GM19351 (cell line): ENCODE measurements at regions not wholly inside any gene's neighbourhood (a gene's known extent, or its start where the extent isn't known, plus 50 kb on each side); places are given as distances from the start of the nearest gene placed in this dataset.

ENCODE experiments used
- ATAC-seq: cut with Tn5 transposase; IDR thresholded peaks from one replicate; pipeline ENCODE4 v1.9.1; 2021; ENCODE audit warnings: mild to moderate bottlenecking, moderate library complexity; ENCODE audit not compliant: unreplicated experiment

GRCh38 chr2:41958775-41959174 lies 89.0 kb upstream of the PKDCC start:
- no peak for ATAC-seq

- no peak for ATAC-seq
Observed at GRCh38 chr2:41959760-41960159, 88.1 kb upstream of the PKDCC start.

- no peak for ATAC-seq
Observed at GRCh38 chr2:41962922-41963622, 84.7 kb upstream of the PKDCC start.

GRCh38 chr2:41963661-41964525 lies 83.9 kb upstream of the PKDCC start:
- no peak for ATAC-seq

GRCh38 chr2:41965173-41965908 lies 82.5 kb upstream of the PKDCC start:
- ATAC-seq, result no peak

- no peak for ATAC-seq
Observed at GRCh38 chr2:41965909-41966295, 81.9 kb upstream of the PKDCC start.

GRCh38 chr2:41966431-41966893 lies 81.4 kb upstream of the PKDCC start:
- no peak for ATAC-seq

GRCh38 chr2:41966920-41967319 lies 80.9 kb upstream of the PKDCC start:
- peak; percentile 49 for ATAC-seq

- no peak for ATAC-seq
Observed at GRCh38 chr2:41967476-41968181, 80.2 kb upstream of the PKDCC start.

- no peak for ATAC-seq
Observed at GRCh38 chr2:41968182-41968578, 79.6 kb upstream of the PKDCC start.

GRCh38 chr2:41970988-41971660 lies 76.7 kb upstream of the PKDCC start:
- ATAC-seq, result no peak

GRCh38 chr2:41972179-41972578 lies 75.6 kb upstream of the PKDCC start:
- ATAC-seq, result no peak

GRCh38 chr2:41972819-41973218 lies 75.0 kb upstream of the PKDCC start:
- ATAC-seq, result no peak

GRCh38 chr2:41973871-41974270 lies 74.0 kb upstream of the PKDCC start:
- no peak for ATAC-seq

GRCh38 chr2:41981417-41981816 lies 66.4 kb upstream of the PKDCC start:
- ATAC-seq, result no peak

GRCh38 chr2:41985573-41986095 lies 62.2 kb upstream of the PKDCC start:
- ATAC-seq, result no peak

GRCh38 chr2:41989501-41990180 lies 58.2 kb upstream of the PKDCC start:
- no peak for ATAC-seq

GRCh38 chr2:41990245-41990644 lies 57.6 kb upstream of the PKDCC start:
- no peak for ATAC-seq

- no peak for ATAC-seq
Observed at GRCh38 chr2:41990688-41991087, 57.1 kb upstream of the PKDCC start.
